A549 (cell line): ENCODE measurements at regions not wholly inside any gene's neighbourhood (a gene's known extent, or its start where the extent isn't known, plus 50 kb on each side); places are given as distances from the start of the nearest gene placed in this dataset.
A peak's percentile ranks its signal among the peaks of the same experiment; 100 is the strongest.
"Not testable (repeated sequence)": the region's sequence is repeated elsewhere in the genome, so short reads cannot be mapped to it uniquely, and the experiment has no call there.

ENCODE experiments used
- ATAC-seq, 2 experiments: fragments of 200-7000 bp in 1 of 2; fragments of >200 bp in 1 of 2; cut with Nextera tagmentation in 1 of 2; cut with Tn5 transposase in 1 of 2; 3 replicates each; pipeline versions ENCODE4 v1.8.0 to v1.9.1; 2018 to 2020; ENCODE audit warnings: mild to moderate bottlenecking in 1 of 2, moderate library complexity in 1 of 2
- CTCF ChIA-PET: fragments of 300-600 bp; sonication (Branson Sonifier 250); formaldehyde crosslinking; extraction: SDS; loops from one replicate; lab custom pipeline; 2021; ENCODE audit warnings: antibody characterized with exemption, inconsistent platforms; lab: Yijun Ruan, JAX
- POLR2A ChIA-PET: fragments of 350-600 bp; formaldehyde crosslinking; extraction: SDS; loops from one replicate; lab custom pipeline; 2021; ENCODE audit warnings: antibody characterized with exemption, inconsistent platforms; lab: Yijun Ruan, JAX
- DNase-seq, 2 experiments: peaks; one replicate each; pipeline versions ENCODE4 v3.0.0 to v3.0.0-alpha.2; 2011 to 2016; ENCODE audit warnings: low read depth in 1 of 2, low spot score in 1 of 2
- FAIRE-seq: peaks from 2 replicates; lab custom pipeline; 2011; peaks lifted over from hg19 to GRCh38; lab: Jason Lieb, UNC
- H3K27ac ChIP-seq, 2 experiments: fragments of >200 bp; sonication (Bioruptor Twin); formaldehyde crosslinking; 3 replicates each; pipeline ENCODE4 v1.5.1; 2016 to 2017
- H3K4me1 ChIP-seq: fragments of >200 bp; sonication (Bioruptor Twin); formaldehyde crosslinking; 3 replicates; pipeline ENCODE4 v1.6.1; 2016
- H3K4me2 ChIP-seq: fragments of >200 bp; sonication (Bioruptor Twin); formaldehyde crosslinking; 3 replicates; pipeline ENCODE4 v1.6.1; 2016
- H3K4me3 ChIP-seq: fragments of >200 bp; sonication (Bioruptor Twin); formaldehyde crosslinking; 3 replicates; pipeline ENCODE4 v1.5.1; 2016
- H3K9me3 ChIP-seq: fragments of >200 bp; sonication (Bioruptor Twin); formaldehyde crosslinking; 3 replicates; pipeline ENCODE4 v1.6.1; 2016
- REST ChIP-seq: fragments of 200-600 bp; sonication (generic); IDR thresholded peaks from 2 replicates; pipeline ENCODE4 v1.6.1; 2016; ENCODE audit warnings: antibody characterized with exemption, mild to moderate bottlenecking, moderate library complexity
- WGBS: methylation state at CpG from one replicate; pipeline ENCODE4 v1.1.6; 2017; ENCODE audit errors: missing lambda C conversion rate; 5-methylcytosine and 5-hydroxymethylcytosine counted together

GRCh38 chr11:49561240-49561880 is 353.0 kb upstream of the FOLH1 start:
- H3K9me3 ChIP-seq, DNase-seq, H3K4me1 ChIP-seq, H3K4me2 ChIP-seq, H3K27ac ChIP-seq, POLR2A ChIA-PET, CTCF ChIA-PET, FAIRE-seq, ATAC-seq, H3K4me3 ChIP-seq: not testable (repeated sequence)
- 25% methylated on average over 17 of the region's 27 CpGs for WGBS

GRCh38 chr11:49562262-49562661 is 353.9 kb upstream of the FOLH1 start:
- H3K9me3 ChIP-seq, H3K4me2 ChIP-seq, CTCF ChIA-PET, H3K4me1 ChIP-seq, POLR2A ChIA-PET, FAIRE-seq, DNase-seq, H3K27ac ChIP-seq, ATAC-seq, H3K4me3 ChIP-seq: not testable (repeated sequence)
- 4% methylated on average over 5 of the region's 5 CpGs for WGBS
- 0 out of 2 replicates have a peak, but pooled peaks have one; percentile 23 for TF ChIP-seq REST

- DNase-seq, H3K4me2 ChIP-seq, POLR2A ChIA-PET, FAIRE-seq, H3K9me3 ChIP-seq, CTCF ChIA-PET, H3K27ac ChIP-seq, ATAC-seq, H3K4me1 ChIP-seq, H3K4me3 ChIP-seq: not testable (repeated sequence)
- 8% methylated on average over 4 of the region's 4 CpGs for WGBS
Measured at GRCh38 chr11:49579492-49579891, 371.1 kb upstream of the FOLH1 start.

GRCh38 chr11:49585495-49585894 is 366.7 kb upstream of the OR4C13 start:
- H3K4me2 ChIP-seq, DNase-seq, POLR2A ChIA-PET, CTCF ChIA-PET, H3K9me3 ChIP-seq, H3K4me1 ChIP-seq, ATAC-seq, H3K4me3 ChIP-seq, H3K27ac ChIP-seq: not testable (repeated sequence)
- FAIRE-seq, result peak; percentile 54
- 2% methylated on average over 2 of the region's 2 CpGs for WGBS

GRCh38 chr11:49608892-49609291 is 343.3 kb upstream of the OR4C13 start:
- FAIRE-seq, POLR2A ChIA-PET, H3K4me2 ChIP-seq, H3K9me3 ChIP-seq, CTCF ChIA-PET, DNase-seq, H3K4me1 ChIP-seq, H3K27ac ChIP-seq, ATAC-seq, H3K4me3 ChIP-seq: not testable (repeated sequence)

- H3K4me1 ChIP-seq, CTCF ChIA-PET, H3K27ac ChIP-seq, FAIRE-seq, ATAC-seq, H3K4me3 ChIP-seq, H3K4me2 ChIP-seq, POLR2A ChIA-PET, H3K9me3 ChIP-seq, DNase-seq: not testable (repeated sequence)
- 0% methylated on average over 1 of the region's 1 CpG for WGBS
Measured at GRCh38 chr11:49623872-49624271, 328.3 kb upstream of the OR4C13 start.

- H3K4me2 ChIP-seq, H3K4me1 ChIP-seq, H3K27ac ChIP-seq, H3K9me3 ChIP-seq, ATAC-seq, POLR2A ChIA-PET, FAIRE-seq, DNase-seq, H3K4me3 ChIP-seq, CTCF ChIA-PET: not testable (repeated sequence)
- WGBS, result 0% methylated on average over 2 of the region's 2 CpGs
Measured at GRCh38 chr11:49670705-49671104, 281.5 kb upstream of the OR4C13 start.

GRCh38 chr11:49702121-49702520 is 250.1 kb upstream of the OR4C13 start:
- CTCF ChIA-PET, H3K4me2 ChIP-seq, H3K27ac ChIP-seq, ATAC-seq, FAIRE-seq, H3K4me3 ChIP-seq, DNase-seq, POLR2A ChIA-PET, H3K4me1 ChIP-seq, H3K9me3 ChIP-seq: not testable (repeated sequence)
- WGBS, result 0% methylated on average over 1 of the region's 1 CpG

GRCh38 chr11:49750447-49750846 is 201.7 kb upstream of the OR4C13 start:
- ATAC-seq, result not testable (repeated sequence)
- 28% methylated on average over 2 of the region's 2 CpGs for whole genome bisulfite sequencing

More at GRCh38 chr11:49750447-49750846, 201.7 kb upstream of the OR4C13 start:
- H3K9me3 ChIP-seq, H3K4me2 ChIP-seq, DNase-seq, H3K4me3 ChIP-seq, H3K27ac ChIP-seq, H3K4me1 ChIP-seq, FAIRE-seq, POLR2A ChIA-PET, CTCF ChIA-PET: not testable (repeated sequence)
